Endodermal cell (in vitro differentiated cells): ENCODE measurements at regions not wholly inside any gene's neighbourhood (a gene's known extent, or its start where the extent isn't known, plus 50 kb on each side); places are given as distances from the start of the nearest gene placed in this dataset.
"Not testable (repeated sequence)": the region's sequence is repeated elsewhere in the genome, so short reads cannot be mapped to it uniquely, and the experiment has no call there.

ENCODE experiments used
- DNase-seq: peaks from one replicate; pipeline ENCODE4 v3.0.0-alpha.2; 2017
- H3K27ac ChIP-seq: 2 replicates; pipeline ENCODE4 v1.5.1; 2013; ENCODE audit warnings: mild to moderate bottlenecking, low read depth, low read length, moderate library complexity
- H3K27me3 ChIP-seq: 2 replicates; pipeline ENCODE4 v1.6.1; 2013; ENCODE audit warnings: mild to moderate bottlenecking, low read length, moderate library complexity; ENCODE audit not compliant: insufficient read depth, control insufficient read depth, poor library complexity, severe bottlenecking
- H3K36me3 ChIP-seq: 2 replicates; pipeline ENCODE4 v1.7.0; 2013; ENCODE audit warnings: mild to moderate bottlenecking, low read length, moderate library complexity; ENCODE audit not compliant: control insufficient read depth, insufficient read depth
- H3K4me1 ChIP-seq: one replicate; pipeline ENCODE4 v1.7.0; 2013; ENCODE audit warnings: low read length; ENCODE audit not compliant: control insufficient read depth, insufficient read depth
- H3K4me3 ChIP-seq: 2 replicates; pipeline ENCODE4 v1.5.1; 2013; ENCODE audit warnings: mild to moderate bottlenecking, low read length, moderate library complexity
- H3K9ac ChIP-seq: 2 replicates; pipeline ENCODE4 v1.6.1; 2013; ENCODE audit warnings: mild to moderate bottlenecking, low read length, moderate library complexity; ENCODE audit not compliant: poor library complexity, severe bottlenecking; ENCODE audit errors: extremely low read depth
- H3K9me3 ChIP-seq: 2 replicates; pipeline ENCODE4 v1.6.1; 2013; ENCODE audit warnings: mild to moderate bottlenecking, low read length, moderate library complexity; ENCODE audit not compliant: control insufficient read depth
- H3K27ac Mint-ChIP-seq: 2 replicates; pipeline ENCODE4 v1.8.0; 2020; ENCODE audit warnings: mixed read lengths
- H3K27me3 Mint-ChIP-seq: 2 replicates; pipeline ENCODE4 v1.8.0; 2021; ENCODE audit warnings: mild to moderate bottlenecking, mixed read lengths; ENCODE audit not compliant: insufficient read depth
- H3K36me3 Mint-ChIP-seq: 2 replicates; pipeline ENCODE4 v1.8.0; 2020; ENCODE audit warnings: low read depth, mixed read lengths
- H3K4me1 Mint-ChIP-seq: 2 replicates; pipeline ENCODE4 v1.8.0; 2020; ENCODE audit warnings: mixed read lengths
- H3K4me3 Mint-ChIP-seq: 2 replicates; pipeline ENCODE4 v1.8.0; 2020; ENCODE audit warnings: mild to moderate bottlenecking, moderate library complexity, mixed read lengths
- H3K9me3 Mint-ChIP-seq: 2 replicates; pipeline ENCODE4 v1.8.0; 2020; ENCODE audit warnings: mild to moderate bottlenecking, mixed read lengths
- CTCF ChIP-seq: fragments of 200-600 bp; sonication (generic); conservative IDR thresholded peaks from 2 replicates; pipeline ENCODE4 v1.5.0; 2021; ENCODE audit warnings: antibody characterized with exemption, mild to moderate bottlenecking
- WGBS, 2 experiments: methylation state at CpG; one replicate each; pipeline versions ENCODE4 v1.1.5 to v1.1.7; 2013; ENCODE audit warnings: missing lambda C conversion rate in 2 of 2, mixed read lengths in 1 of 2; ENCODE audit not compliant: insufficient coverage in 1 of 2, insufficient read length in 1 of 2; 5-methylcytosine and 5-hydroxymethylcytosine counted together

DNA sequence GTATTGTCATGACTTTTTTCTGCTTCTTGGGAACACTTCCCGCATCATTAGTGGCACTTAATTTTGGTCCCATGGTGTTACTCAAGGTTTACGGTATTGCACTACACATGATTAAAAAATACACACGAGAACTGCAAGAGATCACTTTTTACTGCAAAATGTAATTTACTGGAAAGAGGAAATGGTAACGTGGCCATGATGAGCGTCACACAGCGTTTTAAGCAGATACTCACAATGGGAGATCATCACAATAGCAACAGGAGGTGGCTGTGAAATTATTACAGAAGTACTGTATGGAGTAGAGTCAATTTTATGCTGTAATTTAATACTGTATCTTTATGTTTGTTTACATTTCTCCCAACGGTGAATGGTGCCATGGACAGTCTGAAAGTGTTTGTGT is 1510.3 kb downstream of the AMY1C start:
- Histone ChIP-seq H3K4me1 (no peaks in the 10 kb centered on the region), H3K27me3 (no peaks in the 10 kb centered on the region), H3K4me3 (no peak overlapping the region), H3K9me3 (no peaks in the 10 kb centered on the region), H3K27ac (no peak overlapping the region), H3K9ac (no peak overlapping the region), H3K36me3 (no peaks in the 10 kb centered on the region)
- no peak for DNase-seq
- TF ChIP-seq CTCF: no peak
- H3K27me3 Mint-ChIP-seq: no peaks in the 10 kb centered on the region
- peaks cover 15% of the 10 kb centered on the region for H3K9me3 Mint-ChIP-seq
- H3K4me1 Mint-ChIP-seq: no peaks in the 10 kb centered on the region
- H3K27ac Mint-ChIP-seq: no peak overlapping the region
- H3K36me3 Mint-ChIP-seq: no peaks in the 10 kb centered on the region
- H3K4me3 Mint-ChIP-seq: no peak overlapping the region
- 83 to 88% methylated on average over 6 to 7 of the region's 7 CpGs for WGBS, 2 experiments

- Mint-ChIP-seq H3K27me3 (no peaks in the 10 kb centered on the region), H3K9me3 (no peaks in the 10 kb centered on the region), H3K27ac (no peak overlapping the region), H3K4me3 (no peak overlapping the region), H3K36me3 (no peaks in the 10 kb centered on the region), H3K4me1 (no peaks in the 10 kb centered on the region)
- Histone ChIP-seq H3K4me1 (no peaks in the 10 kb centered on the region), H3K9ac (no peak overlapping the region), H3K4me3 (no peak overlapping the region), H3K36me3 (no peaks in the 10 kb centered on the region), H3K27ac (no peak overlapping the region), H3K27me3 (no peaks in the 10 kb centered on the region), H3K9me3 (no peaks in the 10 kb centered on the region)
- DNase-seq: no peak
- WGBS, 2 experiments: 89 to 90% methylated on average over 2 of the region's 2 CpGs
- no peak for TF ChIP-seq CTCF
These were observed 1521.3 kb downstream of the AMY1C start for GRCh38 chr1:105270966-105271365.

DNA sequence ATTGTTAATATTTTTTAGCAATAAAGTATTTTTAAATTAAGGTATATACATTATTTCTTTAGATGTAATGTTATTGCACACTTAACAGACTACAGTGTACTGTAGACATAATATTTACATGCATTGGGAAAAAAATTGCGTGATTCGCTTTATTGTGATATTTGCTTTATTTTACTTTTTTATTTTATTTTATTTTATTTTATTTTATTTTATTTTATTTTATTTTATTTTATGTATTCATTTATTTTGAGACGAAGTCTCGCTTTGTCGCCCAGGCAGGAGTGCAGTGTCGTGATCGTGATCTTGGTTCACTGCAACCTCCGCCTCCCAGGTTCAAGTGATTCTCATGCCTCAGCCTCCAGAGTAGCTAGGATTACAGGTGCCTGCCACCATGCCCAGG is 1522.7 kb downstream of the AMY1C start:
- not testable (repeated sequence) for H3K27ac Mint-ChIP-seq, H3K4me3 Mint-ChIP-seq, H3K9me3 Mint-ChIP-seq, H3K9ac ChIP-seq, H3K4me1 ChIP-seq, H3K9me3 ChIP-seq, H3K27me3 Mint-ChIP-seq, H3K4me3 ChIP-seq, H3K36me3 ChIP-seq, DNase-seq, H3K36me3 Mint-ChIP-seq, H3K4me1 Mint-ChIP-seq, H3K27me3 ChIP-seq, H3K27ac ChIP-seq
- 95 to 100% methylated on average over 6 of the region's 8 CpGs for WGBS, 2 experiments

GRCh38 chr1:105294838-105295237 is 1545.1 kb downstream of the AMY1C start:
- H3K9me3 Mint-ChIP-seq: peaks cover 7% of the 10 kb centered on the region
- no peaks in the 10 kb centered on the region for H3K27me3 ChIP-seq

More at GRCh38 chr1:105294838-105295237, 1545.1 kb downstream of the AMY1C start:
- H3K36me3 Mint-ChIP-seq: no peaks in the 10 kb centered on the region
- Histone ChIP-seq H3K27ac (no peak overlapping the region), H3K36me3 (no peaks in the 10 kb centered on the region), H3K4me1 (no peaks in the 10 kb centered on the region), H3K4me3 (no peak overlapping the region), H3K9me3 (no peaks in the 10 kb centered on the region), H3K9ac (no peak overlapping the region)
- H3K27me3 Mint-ChIP-seq: no peaks in the 10 kb centered on the region
- no peak overlapping the region for H3K27ac Mint-ChIP-seq
- DNase-seq: no peak
- H3K4me3 Mint-ChIP-seq: no peak overlapping the region
- WGBS, 2 experiments: 96 to 100% methylated on average over 1 to 2 of the region's 2 CpGs
- H3K4me1 Mint-ChIP-seq: no peaks in the 10 kb centered on the region
- TF ChIP-seq CTCF: no peak
